Loucy (cell line): ENCODE measurements at regions not wholly inside any gene's neighbourhood (a gene's known extent, or its start where the extent isn't known, plus 50 kb on each side); places are given as distances from the start of the nearest gene placed in this dataset.
"Not testable (repeated sequence)": the region's sequence is repeated elsewhere in the genome, so short reads cannot be mapped to it uniquely, and the experiment has no call there.

Experiments used
- H2AFZ ChIP-seq: fragments of 200-600 bp; sonication (generic); 2 replicates; pipeline ENCODE4 v1.6.0; 2016; ENCODE audit warnings: antibody characterized with exemption, mild to moderate bottlenecking, low read length, moderate library complexity
- H3F3A ChIP-seq: fragments of 200-600 bp; 2 replicates; pipeline ENCODE4 v1.6.0; 2016; ENCODE audit warnings: antibody characterized with exemption, low read depth, mild to moderate bottlenecking
- H3K27me3 ChIP-seq: fragments of 200-600 bp; sonication (generic); 2 replicates; pipeline ENCODE4 v1.6.1; 2014; ENCODE audit warnings: low read length, mild to moderate bottlenecking; ENCODE audit not compliant: insufficient read depth, poor library complexity, severe bottlenecking
- H3K36me3 ChIP-seq: fragments of 200-600 bp; sonication (generic); 2 replicates; pipeline ENCODE4 v1.6.1; 2016; ENCODE audit warnings: low read length; ENCODE audit not compliant: insufficient read depth
- H3K4me1 ChIP-seq: fragments of 200-600 bp; sonication (generic); 2 replicates; pipeline ENCODE4 v1.5.1; 2014; ENCODE audit warnings: low read length, mild to moderate bottlenecking; ENCODE audit not compliant: insufficient read depth, poor library complexity, severe bottlenecking
- H3K4me2 ChIP-seq: fragments of 200-600 bp; sonication (generic); 2 replicates; pipeline ENCODE4 v1.6.0; 2014; ENCODE audit warnings: antibody characterized with exemption, low read length, low read depth, mild to moderate bottlenecking; ENCODE audit not compliant: poor library complexity, severe bottlenecking
- H3K4me3 ChIP-seq: fragments of 200-600 bp; sonication (generic); 2 replicates; pipeline ENCODE4 v1.5.1; 2014; ENCODE audit warnings: low read length, mild to moderate bottlenecking, mixed read lengths; ENCODE audit not compliant: poor library complexity, severe bottlenecking
- H3K79me2 ChIP-seq: fragments of 200-600 bp; sonication (generic); 2 replicates; pipeline ENCODE4 v1.6.1; 2014; ENCODE audit warnings: low read length; ENCODE audit not compliant: insufficient read depth
- H3K9ac ChIP-seq: fragments of 200-600 bp; sonication (generic); 2 replicates; pipeline ENCODE4 v1.6.0; 2014; ENCODE audit warnings: mild to moderate bottlenecking, low read depth, low read length, moderate library complexity; ENCODE audit not compliant: poor library complexity, severe bottlenecking
- H3K9me2 ChIP-seq: fragments of 200-600 bp; sonication (generic); replicated peaks from 2 replicates; pipeline ENCODE4 v1.6.1; 2016; ENCODE audit warnings: low read depth, low read length, mixed read lengths
- H3K9me3 ChIP-seq: fragments of 200-600 bp; sonication (generic); 2 replicates; pipeline ENCODE4 v1.6.1; 2014; ENCODE audit warnings: mild to moderate bottlenecking, antibody characterized with exemption, low read length, low read depth; ENCODE audit not compliant: insufficient read depth
- H4K20me1 ChIP-seq: fragments of 200-600 bp; sonication (generic); 2 replicates; pipeline ENCODE4 v1.6.0; 2014; ENCODE audit warnings: antibody characterized with exemption, low read length, mild to moderate bottlenecking; ENCODE audit not compliant: insufficient read depth, poor library complexity, severe bottlenecking
- CTCF ChIP-seq: fragments of 200-600 bp; sonication (generic); conservative IDR thresholded peaks from 2 replicates; pipeline ENCODE4 v1.5.1; 2014; ENCODE audit warnings: mild to moderate bottlenecking, antibody characterized with exemption, low read length
- EZH2phosphoT487 ChIP-seq: fragments of 200-600 bp; IDR thresholded peaks from 2 replicates; pipeline ENCODE4 v1.6.1; 2018; ENCODE audit warnings: antibody characterized with exemption, mild to moderate bottlenecking, moderate library complexity, borderline replicate concordance

- not testable (repeated sequence) for H3K4me2 ChIP-seq, H3K9me2 ChIP-seq, H3K36me3 ChIP-seq, H4K20me1 ChIP-seq, H3K27me3 ChIP-seq, H2AFZ ChIP-seq, H3K9me3 ChIP-seq, H3K4me3 ChIP-seq, H3K79me2 ChIP-seq, H3K9ac ChIP-seq, H3F3A ChIP-seq
- peaks cover 28% of the 10 kb centered on the region for H3K4me1 ChIP-seq
Observed at GRCh38 chr14:105998597-105998996, 472.2 kb downstream of the TMEM121 start.

GRCh38 chr14:105999361-106000028 lies 473.1 kb downstream of the TMEM121 start:
- no peaks in the 10 kb centered on the region for H4K20me1 ChIP-seq
- H2AFZ ChIP-seq, result no peak overlapping the region
- no peaks in the 10 kb centered on the region for H3F3A ChIP-seq
- peaks cover 25% of the 10 kb centered on the region for H3K4me1 ChIP-seq
- H3K36me3 ChIP-seq, result no peaks in the 10 kb centered on the region
- no peaks in the 10 kb centered on the region for H3K79me2 ChIP-seq
- no peak overlapping the region for H3K4me3 ChIP-seq
- no peaks in the 10 kb centered on the region for H3K9me2 ChIP-seq
- TF ChIP-seq EZH2phosphoT487 (no peak), CTCF (peak; percentile 53)
- no peaks in the 10 kb centered on the region for H3K27me3 ChIP-seq
- H3K4me2 ChIP-seq, result no peak overlapping the region
- H3K9me3 ChIP-seq, result no peaks in the 10 kb centered on the region
- H3K9ac ChIP-seq, result no peak overlapping the region

- H3F3A ChIP-seq, H3K36me3 ChIP-seq, H3K9ac ChIP-seq, H4K20me1 ChIP-seq, H3K9me2 ChIP-seq, H3K4me3 ChIP-seq, H3K79me2 ChIP-seq, H3K4me2 ChIP-seq, H2AFZ ChIP-seq, H3K9me3 ChIP-seq, H3K27me3 ChIP-seq: not testable (repeated sequence)
- H3K4me1 ChIP-seq, result peaks cover 20% of the 10 kb centered on the region
Observed at GRCh38 chr14:106000029-106000511, 473.7 kb downstream of the TMEM121 start.

- not testable (repeated sequence) for H2AFZ ChIP-seq, H3K4me2 ChIP-seq, H3K36me3 ChIP-seq, H3K9ac ChIP-seq, H4K20me1 ChIP-seq, H3K4me3 ChIP-seq, H3K9me3 ChIP-seq, H3F3A ChIP-seq, H3K9me2 ChIP-seq, H3K79me2 ChIP-seq, H3K27me3 ChIP-seq
- peaks cover 17% of the 10 kb centered on the region for H3K4me1 ChIP-seq
Observed at GRCh38 chr14:106001277-106001676, 474.9 kb downstream of the TMEM121 start.
